Left lobe of liver (tissue), 2 donors: ENCODE measurements at regions not wholly inside any gene's neighbourhood (a gene's known extent, or its start where the extent isn't known, plus 50 kb on each side); places are given as distances from the start of the nearest gene placed in this dataset.
"Not testable (repeated sequence)": the region's sequence is repeated elsewhere in the genome, so short reads cannot be mapped to it uniquely, and the experiment has no call there.

Experiments
- ATAC-seq: fragments of 200-7000 bp; cut with Tn5 transposase; one replicate; pipeline ENCODE4 v1.9.1; 2020; ENCODE audit warnings: mild to moderate bottlenecking, moderate library complexity
- DNase-seq: peaks from one replicate; pipeline ENCODE4 v3.0.0-alpha.2; 2020; ENCODE audit warnings: low spot score
- donor health status: DM: no; HTN: no; CAD: no; lungs with moderate emphysema.
- donor health status: DM: no; HTN: yes; CAD: no.

DNA sequence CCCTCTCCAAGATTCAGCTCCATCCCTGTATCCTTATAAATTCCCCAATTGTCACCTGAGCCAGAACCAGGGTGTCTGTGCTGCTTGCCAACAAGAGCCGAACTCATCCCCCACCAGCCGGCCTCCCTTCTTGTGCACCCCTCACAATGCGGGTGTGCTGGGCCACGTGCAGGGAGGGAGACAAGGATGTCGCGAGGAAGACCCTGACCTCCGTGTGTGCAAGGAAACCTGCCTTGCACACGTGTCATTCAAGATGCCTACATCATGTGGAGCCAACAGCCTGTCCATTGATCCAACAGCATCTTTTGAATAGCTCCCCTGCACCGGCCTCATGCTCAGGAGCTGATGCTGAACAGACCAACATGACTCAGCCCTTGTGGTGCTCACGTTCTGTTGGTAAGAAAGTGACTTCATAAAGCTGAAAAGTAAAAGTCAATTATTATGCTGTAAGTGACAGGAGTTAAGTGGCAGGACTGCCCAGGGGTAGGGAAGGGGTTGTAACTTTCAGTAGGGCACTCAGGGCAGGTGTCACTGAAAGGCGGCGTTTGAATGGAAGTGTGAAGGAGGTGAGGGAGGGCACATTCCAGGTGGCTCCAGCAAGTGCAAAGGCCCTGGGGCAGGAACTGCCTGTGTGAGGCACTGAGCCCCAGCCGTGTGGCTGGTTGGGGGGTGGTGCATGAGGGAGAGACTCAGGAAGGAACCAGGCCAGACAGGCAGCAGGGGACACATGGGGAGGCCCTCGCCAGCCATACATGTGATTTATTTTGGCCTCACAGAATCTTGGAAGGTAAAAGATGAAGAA, 302.2 kb downstream of the FOXL1 start:
- ATAC-seq (no peak), DNase-seq (no peak)

- no peak for ATAC-seq
- no peak for DNase-seq
Observed at GRCh38 chr16:86881118-86881510, 302.8 kb downstream of the FOXL1 start.

GRCh38 chr16:86881861-86882273, 303.5 kb downstream of the FOXL1 start:
- DNase-seq (no peak), ATAC-seq (no peak)

DNA sequence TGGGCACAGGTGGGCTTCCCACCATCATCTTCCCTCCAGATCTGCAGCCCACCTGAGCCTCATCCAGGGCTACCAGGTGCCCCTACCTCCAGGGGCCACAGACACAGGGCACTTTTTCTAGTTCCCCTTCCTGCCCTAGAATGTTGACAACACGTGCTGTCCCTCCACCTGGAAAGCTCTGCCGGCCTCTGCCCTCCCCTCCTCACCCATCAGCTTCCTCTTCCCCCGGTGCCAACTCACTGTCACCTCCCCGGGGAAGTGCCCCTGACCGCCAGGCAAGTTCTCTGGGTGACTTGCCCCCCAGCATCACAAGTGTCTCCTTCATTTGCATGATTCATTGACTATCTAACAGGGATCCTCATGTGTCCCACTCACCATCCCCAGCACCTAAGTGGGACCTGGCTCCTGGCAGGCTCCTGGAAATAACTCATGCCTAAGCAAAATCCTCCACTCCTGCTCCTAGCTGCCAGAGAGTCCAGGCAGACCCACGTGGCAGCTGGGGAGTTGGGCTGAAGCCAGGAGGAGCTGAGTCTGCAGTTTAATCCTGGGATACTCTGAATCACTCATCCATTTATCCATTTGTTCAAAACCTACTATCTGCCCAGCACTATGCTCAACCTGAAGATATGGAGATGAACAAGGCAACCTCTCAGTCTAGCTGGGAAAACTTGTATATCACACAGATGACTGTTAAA, 304.4 kb downstream of the FOXL1 start:
- no peak for ATAC-seq
- no peak for DNase-seq

GRCh38 chr16:86883583-86884389, 305.4 kb downstream of the FOXL1 start:
- DNase-seq (no peak), ATAC-seq (no peak)

DNA sequence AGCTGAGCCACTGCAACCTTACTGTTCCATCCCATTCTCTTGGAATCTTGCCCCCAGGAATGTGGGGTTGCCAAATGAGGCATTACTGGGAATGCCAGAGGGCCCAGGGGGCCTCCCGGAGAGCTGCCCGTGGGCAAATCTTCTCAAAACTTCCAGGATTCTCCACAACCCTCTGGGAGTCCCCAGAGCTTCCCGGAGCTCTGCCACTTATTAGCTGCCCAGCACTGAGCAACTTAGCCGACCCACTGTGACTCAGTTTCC, 306.0 kb downstream of the FOXL1 start:
- DNase-seq (no peak), ATAC-seq (no peak)

- ATAC-seq (no peak), DNase-seq (no peak)
Observed at GRCh38 chr16:86885139-86885538, 306.8 kb downstream of the FOXL1 start.

GRCh38 chr16:86886651-86887050, 308.3 kb downstream of the FOXL1 start:
- DNase-seq = no peak
- no peak for ATAC-seq

GRCh38 chr16:86887416-86887815, 309.1 kb downstream of the FOXL1 start:
- DNase-seq (no peak), ATAC-seq (no peak)

GRCh38 chr16:86888231-86889053, 310.1 kb downstream of the FOXL1 start:
- no peak for DNase-seq

DNA sequence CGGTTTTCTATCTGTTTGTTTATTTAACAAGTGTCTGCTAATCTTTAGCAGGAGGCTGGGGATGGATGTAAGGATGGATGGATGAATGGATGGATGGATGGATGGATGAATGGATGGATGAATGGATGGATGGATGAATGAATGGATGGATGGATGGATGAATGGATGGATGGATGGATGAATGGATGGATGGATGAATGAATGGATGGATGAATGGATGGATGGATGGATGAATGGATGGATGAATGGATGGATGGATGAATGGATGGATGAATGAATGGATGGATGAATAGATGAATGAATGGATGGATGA, 310.7 kb downstream of the FOXL1 start:
- not testable (repeated sequence) for ATAC-seq, DNase-seq

More at GRCh38 chr16:86888231-86889053, 310.1 kb downstream of the FOXL1 start:
- ATAC-seq = no peak

DNA sequence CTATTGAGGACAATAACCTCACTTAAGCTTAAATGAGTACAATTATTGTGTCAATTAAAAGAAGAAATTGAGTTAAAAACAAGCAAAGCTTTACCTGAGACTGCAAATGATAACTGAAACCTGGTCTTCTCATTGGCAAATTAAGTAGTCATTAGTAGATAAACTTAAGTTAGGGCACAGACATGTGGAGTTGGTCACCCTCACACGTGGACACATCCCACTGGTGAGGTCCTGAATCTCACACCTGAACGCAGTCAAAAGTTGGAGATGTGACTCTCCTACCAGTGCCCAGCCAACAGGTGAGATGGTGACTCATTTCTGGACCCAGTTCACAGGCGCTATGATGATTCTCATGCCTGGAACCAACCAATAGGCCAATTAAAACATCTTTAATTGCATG, 311.6 kb downstream of the FOXL1 start:
- DNase-seq (no peak), ATAC-seq (no peak)

DNA sequence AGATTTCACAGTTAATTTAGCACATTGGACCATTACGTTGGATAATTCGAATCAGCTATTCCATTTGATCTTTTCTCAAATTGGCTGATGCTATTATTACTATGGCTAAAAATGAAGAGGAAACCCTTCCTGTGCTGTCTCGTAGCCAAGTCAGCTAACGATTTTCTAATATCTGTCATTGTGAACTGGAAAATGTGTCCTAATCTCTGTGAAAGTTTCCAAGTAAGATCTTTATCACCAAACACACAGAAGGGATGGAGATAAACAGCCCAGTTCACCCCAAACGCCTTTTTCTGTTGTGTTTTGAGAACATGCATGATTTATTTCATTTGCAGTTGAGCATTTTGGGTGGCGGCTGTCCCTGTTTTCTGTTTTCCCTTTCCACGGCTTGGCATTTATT, 312.8 kb downstream of the FOXL1 start:
- DNase-seq (no peak), ATAC-seq (no peak)

GRCh38 chr16:86891631-86892030, 313.3 kb downstream of the FOXL1 start:
- DNase-seq (no peak), ATAC-seq (no peak)

- no peak for DNase-seq
- no peak for ATAC-seq
Observed at GRCh38 chr16:86892509-86892908, 314.2 kb downstream of the FOXL1 start.

GRCh38 chr16:86893506-86893905, 315.2 kb downstream of the FOXL1 start:
- ATAC-seq = no peak
- no peak for DNase-seq

DNA sequence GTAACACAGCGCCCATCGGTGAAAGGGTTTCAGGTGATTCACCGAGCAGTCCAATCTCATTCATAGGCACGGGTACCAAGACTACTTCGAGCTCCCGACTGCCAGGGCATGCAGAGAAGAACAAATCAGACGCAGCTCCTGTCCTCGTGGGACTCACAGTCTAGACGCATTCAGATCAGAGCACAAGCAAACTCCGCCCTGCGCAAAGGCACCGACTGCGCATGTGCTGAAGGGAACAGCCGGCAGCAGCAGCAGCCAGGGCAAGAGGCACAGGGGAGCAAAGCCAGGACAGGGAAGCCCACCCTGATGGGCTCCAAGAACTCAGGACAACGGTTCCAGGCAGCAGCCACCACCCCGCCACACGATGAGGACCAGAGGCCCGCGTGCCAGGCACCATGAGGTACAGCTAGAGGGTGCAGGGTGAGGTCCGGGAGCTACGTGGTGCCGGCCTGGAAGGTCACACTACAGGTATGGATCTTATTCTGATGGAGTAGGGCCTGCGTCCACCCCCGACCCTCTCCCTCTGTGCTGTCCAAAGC, 315.7 kb downstream of the FOXL1 start:
- DNase-seq (no peak), ATAC-seq (no peak)

- ATAC-seq (no peak), DNase-seq (no peak)
Observed at GRCh38 chr16:86894925-86895324, 316.6 kb downstream of the FOXL1 start.

GRCh38 chr16:86895606-86896005, 317.3 kb downstream of the FOXL1 start:
- ATAC-seq = no peak
- no peak for DNase-seq

- DNase-seq = no peak
Observed at GRCh38 chr16:86896976-86897375, 318.6 kb downstream of the FOXL1 start.

DNA sequence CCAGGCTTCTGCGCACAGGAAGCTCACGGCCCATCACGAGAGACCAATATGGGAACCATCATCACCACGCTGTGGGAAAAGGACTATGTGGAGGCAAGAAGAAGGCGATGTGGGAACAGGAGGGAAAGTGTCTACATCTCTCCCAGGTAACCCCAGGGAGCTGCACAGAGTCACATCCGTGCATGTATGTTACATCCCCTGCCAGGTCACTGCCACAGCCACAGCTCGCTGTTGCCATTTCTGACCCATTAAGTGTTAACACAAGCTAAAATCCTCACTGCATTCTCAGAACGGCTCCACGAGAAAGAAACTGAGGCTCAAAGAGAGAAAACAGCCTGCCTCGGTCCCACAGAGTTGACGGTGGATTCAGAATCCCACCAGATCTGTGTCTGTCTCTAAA, 319.1 kb downstream of the FOXL1 start:
- no peak for DNase-seq
- ATAC-seq = no peak

More at GRCh38 chr16:86896976-86897375, 318.6 kb downstream of the FOXL1 start:
- no peak for ATAC-seq
